Pulmonary artery endothelial cell (primary cell): ENCODE measurements at regions not wholly inside any gene's neighbourhood (a gene's known extent, or its start where the extent isn't known, plus 50 kb on each side); places are given as distances from the start of the nearest gene placed in this dataset.

Source experiments
- DNase-seq: peaks from one replicate; pipeline ENCODE4 v3.0.0-alpha.2; 2011; ENCODE audit warnings: low read depth, low spot score

DNA sequence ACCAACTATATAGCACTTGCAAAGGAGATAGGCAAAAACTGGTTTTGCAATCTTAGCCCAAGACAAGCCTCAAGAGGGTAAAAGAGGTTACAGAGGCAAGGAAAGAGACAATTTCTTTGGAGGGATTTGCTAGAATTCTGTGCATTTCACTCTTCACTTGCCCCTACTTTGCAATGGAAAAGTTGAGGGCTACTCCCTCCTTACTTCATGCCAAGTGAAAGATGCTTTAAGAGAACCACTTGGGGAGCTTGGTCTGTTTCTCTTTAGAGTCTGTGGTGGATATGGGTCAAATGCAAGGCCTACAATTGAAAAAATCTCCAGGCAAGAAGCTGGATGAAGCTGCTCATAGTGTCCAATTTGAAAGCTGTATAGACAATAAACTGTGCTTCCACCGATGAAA, 167.7 kb upstream of the DIO2 start:
- no peak for DNase-seq

DNA sequence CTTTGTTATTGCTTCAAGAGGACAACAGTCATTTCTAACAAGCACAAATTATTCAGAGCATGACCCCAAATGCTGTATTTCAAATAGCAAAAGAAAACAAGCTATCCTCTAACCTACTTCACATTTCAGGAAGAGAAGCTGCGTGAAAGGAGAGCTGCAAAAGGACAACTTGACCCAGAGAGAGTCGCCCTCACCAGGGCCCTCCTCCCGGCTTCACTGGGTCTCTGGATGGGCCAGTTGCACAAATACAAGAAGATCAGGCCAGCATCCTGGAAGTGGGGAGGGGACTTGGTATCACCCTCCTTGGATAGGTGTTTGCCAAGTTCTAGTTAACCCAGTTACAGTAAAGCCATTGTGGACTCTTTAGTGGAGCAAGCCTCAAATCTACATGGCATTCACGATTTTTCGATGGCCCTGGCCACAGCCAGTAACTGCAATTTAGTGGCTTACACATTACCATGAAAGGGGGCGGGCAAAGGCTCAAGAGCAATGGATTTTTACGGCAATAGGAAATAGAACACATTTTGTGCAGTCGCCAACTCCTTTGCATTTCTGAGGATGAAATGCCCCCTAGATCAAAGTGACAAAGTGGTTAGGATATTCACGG, 166.9 kb upstream of the DIO2 start:
- no peak for DNase-seq

DNA sequence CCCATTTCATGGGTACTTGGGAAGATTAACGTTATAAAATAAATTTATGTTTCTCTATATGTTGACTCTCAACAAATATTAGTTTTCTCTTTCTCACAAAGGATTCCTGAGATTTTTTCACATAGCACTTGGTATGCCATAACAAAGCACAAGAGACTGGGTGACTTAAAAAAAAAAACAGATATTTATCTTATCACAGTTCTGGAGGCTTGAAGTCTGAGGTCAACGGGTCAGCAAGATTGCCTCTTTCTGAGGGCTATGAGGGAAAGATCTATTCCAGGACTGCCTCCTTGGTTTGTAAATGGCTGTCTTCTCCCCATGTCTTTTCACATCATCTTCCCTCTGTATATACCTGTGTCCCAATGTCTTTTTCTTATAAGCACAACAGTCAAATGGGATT, 153.5 kb upstream of the DIO2 start:
- DNase-seq, result no peak

DNA sequence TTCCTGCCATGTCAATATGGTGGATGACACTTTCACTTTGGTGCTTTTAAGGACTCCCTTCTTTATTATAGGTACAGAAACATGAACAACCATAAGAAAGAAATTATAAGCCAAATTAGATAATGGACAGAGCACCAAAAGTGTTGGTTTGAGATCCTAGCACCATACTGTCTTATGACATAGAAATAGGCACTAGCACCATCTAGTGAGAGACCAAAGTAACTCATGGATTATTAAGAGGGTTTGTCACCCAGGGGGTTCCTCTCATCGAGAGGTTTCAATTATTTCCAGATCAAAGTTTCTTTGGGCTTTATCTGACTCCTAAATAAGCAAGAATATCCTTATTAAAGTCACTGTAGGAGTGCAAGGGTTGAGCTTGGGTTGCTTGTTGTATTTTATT, 153.0 kb upstream of the DIO2 start:
- DNase-seq, result no peak

DNA sequence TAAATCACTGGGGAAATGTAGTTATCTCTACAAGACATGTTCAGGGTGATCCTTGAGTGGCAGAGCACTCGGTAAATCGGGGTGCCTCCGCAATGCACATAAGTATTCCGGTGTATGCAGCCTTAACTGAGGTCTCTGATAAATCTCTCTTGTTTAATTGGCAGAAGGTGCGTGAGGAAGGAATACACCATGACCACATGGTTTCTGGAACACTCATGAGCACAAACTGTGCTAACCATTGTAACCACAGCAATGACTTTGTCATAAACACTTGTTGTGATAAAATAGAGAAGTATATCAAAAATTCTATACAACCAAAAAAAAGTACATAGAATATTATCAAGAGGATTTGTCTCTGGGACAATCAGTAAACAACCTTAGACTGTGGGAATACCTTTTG, 146.8 kb upstream of the DIO2 start:
- DNase-seq, result no peak

DNA sequence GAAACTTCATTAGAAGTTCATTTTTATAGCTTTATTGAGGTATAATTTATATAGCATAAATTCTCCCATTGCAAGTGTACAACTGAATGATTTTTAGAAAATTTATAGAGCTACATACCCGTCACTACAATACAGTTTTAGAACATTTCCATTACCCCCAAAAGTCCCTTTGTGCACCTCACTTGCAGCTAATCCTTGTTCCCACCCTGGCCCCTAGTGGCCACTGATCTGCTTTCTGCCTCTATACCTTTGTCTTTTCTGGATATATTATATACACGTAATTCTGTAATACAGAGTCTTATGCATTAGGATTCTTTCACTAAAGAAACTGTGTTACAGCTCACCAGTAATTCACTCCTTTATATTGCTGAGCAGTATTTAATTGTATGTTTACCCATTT, 145.1 kb upstream of the DIO2 start:
- DNase-seq, result no peak

DNA sequence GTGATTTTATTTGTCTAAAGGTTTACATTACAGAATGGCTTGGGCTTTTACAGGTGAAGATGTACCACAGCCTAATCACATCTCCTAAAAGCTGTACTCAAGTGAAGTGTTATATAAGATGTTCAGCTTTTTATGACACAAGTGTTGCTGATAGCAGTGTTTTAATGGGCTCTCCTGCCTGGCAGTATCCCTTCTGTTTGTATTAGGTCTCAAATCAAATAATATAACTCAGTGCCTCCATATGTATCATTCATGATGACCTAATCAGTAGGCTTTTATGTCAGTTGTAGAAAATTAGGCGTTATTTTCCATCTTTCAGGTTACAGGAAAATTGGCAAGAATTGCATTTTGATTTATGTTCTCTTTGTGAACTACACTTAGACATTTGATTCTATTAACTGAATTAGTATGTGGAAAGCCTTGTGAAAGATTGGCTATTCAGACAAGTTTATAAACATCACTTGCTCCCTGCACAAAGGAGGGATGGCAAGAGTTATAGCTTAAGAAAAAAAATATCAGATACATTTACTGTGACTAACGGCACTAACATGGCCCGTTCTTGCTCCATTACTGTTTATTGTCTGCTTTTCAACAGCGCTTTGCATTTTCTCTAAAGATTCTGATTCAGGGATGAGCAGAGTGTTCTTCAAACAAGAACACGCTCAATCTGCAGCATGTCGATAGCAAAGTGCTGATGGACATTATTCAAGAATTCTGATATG, 143.7 kb upstream of the DIO2 start:
- DNase-seq, result no peak

DNA sequence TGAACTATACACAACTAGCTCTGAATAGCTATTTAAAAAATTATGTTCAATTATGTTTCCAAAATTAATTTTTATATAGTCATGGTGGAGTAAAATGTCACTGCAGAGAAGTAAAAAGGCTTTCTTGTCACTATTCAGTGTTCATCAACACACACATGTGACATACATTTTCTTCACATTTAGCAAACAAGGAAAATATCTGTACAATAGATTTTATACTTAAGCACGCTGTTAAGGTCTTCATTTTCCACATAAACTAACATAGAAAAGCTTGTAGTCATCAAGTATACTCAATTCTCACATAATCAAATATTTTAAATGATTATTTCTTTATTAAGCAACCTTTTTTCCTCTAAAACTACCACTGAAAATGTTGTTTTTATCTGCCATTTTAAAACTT, 141.2 kb upstream of the DIO2 start:
- DNase-seq, result no peak

DNA sequence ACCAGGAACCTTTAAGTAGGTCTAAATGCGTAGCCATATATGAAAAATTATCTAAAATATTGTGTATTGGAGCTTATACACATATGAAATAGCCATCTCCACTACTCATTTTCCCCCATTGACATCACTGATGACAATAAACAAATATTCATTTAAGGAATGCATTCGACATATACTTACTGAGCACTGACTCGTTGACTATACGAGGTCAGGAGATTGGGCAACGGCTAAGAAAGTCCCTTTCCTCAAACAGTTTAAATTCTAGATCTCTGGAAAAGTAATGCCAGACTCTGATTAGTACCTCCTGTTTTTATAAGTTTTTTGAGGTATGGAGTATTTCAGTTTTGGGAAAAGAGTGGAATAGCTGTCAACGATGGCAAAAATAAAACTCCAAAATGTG, 139.4 kb upstream of the DIO2 start:
- DNase-seq, result no peak

DNA sequence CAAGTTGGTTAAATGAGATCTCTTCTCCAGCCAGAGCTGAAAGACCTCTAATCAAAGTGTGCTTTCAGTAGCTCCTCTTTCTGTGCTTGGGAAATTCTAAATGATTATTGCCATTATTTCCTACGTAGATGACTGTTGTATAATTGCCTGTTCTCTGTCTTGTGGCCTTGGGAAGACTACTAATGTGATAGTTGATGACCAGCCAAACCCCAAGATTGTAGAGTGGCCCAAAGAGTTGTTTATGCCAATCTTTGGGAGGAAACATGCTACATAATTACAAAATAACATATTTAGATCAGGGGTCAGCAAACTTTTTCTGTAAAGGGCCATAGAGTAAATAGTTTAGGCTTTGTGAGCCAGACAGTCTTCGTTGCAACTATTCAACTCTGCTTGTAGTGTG, 135.1 kb upstream of the DIO2 start:
- no peak for DNase-seq

DNA sequence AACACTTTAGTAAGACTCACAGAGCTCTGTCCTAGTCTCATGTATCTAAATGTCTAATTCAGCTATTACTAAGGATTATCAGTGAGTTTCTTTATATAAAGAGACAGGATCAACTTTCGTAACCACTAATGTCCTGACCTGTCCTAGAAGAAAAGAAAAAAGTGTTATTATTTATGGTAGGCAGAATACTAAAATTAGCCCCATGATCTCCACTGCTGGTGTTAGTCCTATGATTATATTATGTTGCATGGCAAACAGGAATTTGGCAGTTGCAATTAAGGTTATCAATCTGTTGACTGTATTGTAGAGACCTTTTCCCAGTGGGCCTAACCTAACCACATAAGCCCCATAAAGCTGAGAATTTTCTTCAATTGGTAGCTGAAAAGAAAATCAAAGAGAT, 132.9 kb upstream of the DIO2 start:
- no peak for DNase-seq

DNA sequence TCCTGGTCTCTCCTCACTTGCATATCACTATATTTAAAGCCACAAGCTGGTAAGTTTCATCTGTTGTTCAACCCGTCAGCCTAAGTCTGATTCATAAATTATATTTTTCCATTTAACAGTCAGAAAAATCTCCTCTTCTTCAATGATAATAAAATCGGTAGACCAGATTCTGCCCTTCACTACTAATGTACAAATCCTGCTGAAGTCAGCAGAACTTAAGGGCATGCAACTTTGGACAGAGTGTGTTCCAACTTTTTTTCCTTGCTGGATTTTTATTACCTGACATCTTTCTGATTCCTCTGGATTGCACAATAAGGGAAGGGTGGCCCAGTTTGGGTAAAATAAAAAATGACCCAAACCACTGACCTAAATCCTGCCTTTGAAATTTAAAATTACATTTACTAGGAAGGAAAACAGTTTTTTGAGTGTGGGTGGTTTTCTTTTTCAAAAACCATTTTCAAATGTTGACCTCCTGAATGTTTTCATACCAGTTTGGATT, 125.4 kb upstream of the DIO2 start:
- no peak for DNase-seq

DNA sequence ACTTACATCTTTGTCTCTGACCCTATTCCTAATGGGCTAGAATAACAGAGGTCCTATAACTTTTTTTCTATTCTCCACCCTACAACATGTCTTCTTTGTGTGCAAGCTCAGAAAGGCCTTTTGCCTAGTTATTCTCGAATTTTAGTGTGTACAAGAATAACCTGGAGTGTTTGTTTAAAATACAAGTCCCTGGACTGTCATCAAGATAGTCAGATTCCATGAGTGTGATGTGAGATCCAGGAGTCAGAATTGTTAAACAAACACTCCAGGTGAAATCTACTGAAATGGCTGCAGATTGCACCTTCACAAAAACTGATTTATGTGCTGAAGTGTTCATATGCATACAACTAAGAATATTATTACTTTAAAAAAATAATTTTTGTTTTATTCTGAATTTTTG, 114.4 kb upstream of the DIO2 start:
- DNase-seq, result no peak

DNA sequence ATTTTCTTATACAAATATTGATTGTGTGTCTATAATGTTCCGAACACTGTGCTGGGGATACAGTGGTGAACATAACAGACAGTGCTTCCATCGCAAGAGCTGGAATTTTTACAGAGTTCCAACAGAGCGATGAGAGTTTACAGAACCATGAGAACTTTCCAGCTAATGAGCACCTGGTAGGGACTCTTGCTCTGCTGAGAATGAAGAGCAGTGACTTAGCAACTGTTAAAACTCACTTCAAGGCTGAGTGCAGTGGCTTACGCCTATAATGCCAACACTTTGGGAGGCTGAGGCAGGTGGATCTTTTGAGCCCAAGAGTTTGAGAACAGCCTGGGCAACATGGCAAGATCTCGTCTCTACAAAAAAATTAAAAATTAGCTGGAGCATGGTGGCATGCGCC, 113.8 kb upstream of the DIO2 start:
- DNase-seq, result no peak

DNA sequence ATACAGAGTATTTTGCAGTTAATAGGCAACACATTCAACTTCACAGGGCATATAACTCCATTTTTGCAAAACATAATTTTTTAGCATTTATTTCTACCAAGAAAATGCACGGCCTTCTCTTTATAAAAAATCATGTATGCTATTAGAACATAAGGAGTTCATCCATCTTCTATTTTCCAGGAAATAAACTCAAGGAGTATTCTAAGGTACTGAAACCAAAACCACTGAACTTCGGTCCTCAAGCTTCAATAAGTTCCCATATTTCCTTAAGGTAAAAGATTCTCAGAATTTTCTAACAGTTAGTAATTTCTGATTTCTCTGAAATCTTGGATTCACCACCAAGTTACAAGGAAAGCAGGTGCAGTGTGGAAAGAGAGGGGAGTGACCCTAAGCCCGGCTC, 113.3 kb upstream of the DIO2 start:
- DNase-seq, result no peak

DNA sequence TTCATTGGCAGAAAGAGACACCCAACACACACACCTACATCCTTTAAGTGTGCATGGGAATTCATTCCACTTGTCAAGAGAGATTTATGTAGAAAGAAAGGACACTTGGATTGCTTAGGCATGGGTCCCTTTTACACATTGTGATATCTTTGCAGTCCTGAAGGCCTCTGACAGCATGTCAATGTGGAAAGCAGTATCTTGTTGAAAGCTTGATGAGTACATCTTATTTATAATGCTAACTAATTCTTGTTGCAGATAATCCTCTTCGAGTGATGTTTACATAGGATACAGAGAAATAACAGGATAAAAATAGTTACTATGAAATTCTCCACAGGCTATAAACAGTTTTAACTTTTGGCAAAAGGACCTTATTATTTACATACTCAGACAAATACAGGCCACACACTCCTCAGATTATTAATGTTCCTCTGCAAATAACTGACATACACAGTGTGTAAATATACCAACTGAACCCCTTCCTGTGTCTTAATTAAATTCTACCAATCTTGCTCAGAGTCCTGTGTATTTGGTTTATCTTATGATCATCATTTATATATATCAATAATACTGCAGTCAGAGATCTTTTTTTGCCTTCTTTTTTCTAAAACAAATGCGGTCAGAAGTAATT, 111.8 kb upstream of the DIO2 start:
- DNase-seq, result no peak

DNA sequence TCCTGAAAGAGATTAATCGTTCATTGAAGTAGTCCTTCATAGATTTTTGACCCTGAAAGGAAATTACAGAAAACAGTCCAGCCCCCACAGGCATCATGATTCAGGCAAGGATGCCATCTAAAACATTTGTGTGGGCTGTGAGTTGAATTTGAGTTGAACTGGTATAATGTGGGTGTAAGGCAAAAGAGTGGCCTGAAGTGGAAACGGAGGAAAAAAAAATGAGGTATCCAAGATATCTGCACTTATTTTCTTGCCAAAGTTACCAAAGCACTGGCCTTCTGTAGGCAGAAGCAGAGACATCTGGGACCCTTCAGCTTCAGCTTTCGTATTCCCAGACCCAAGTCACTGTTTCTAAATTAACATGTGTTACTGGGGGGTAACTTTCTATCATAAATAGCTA, 105.1 kb upstream of the DIO2 start:
- no peak for DNase-seq

DNA sequence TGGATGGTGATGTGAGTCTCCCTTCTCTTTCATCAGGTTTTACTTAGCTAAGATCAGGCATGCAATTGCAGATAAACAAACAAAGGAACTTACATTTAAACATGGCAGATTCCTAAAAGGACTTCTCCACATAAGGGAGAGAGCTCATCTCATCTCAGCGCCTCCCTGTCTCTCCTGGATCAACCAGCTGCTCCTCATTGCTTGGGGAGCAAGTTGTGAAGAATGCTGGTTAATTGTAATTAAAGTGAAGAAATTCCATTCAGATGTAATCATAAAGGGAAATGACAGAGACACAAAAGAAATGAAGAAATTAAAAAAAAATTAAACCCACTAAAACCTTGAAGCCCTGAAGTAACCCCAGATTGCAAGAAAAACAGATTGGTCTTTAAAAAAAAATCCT, 104.4 kb upstream of the DIO2 start:
- DNase-seq, result no peak

DNA sequence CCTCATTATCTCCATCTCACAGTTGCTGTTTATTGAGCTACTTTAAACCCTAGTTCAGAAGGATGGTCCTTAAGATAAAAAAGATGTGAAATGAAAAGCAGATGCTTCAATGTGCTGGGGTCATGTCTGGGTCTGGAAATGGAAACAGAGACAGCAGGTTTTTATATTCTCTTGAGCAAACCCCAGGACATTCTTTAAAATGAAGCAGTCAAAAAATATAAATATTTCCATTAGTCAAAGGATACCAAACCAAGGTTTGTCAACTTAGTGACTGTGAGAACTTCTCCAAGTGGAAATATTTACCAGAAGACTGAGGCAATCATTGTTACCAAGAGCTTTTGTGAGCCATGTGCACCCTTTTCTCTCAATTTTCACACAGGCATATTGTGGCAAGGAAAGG, 102.5 kb upstream of the DIO2 start:
- DNase-seq, result no peak

DNA sequence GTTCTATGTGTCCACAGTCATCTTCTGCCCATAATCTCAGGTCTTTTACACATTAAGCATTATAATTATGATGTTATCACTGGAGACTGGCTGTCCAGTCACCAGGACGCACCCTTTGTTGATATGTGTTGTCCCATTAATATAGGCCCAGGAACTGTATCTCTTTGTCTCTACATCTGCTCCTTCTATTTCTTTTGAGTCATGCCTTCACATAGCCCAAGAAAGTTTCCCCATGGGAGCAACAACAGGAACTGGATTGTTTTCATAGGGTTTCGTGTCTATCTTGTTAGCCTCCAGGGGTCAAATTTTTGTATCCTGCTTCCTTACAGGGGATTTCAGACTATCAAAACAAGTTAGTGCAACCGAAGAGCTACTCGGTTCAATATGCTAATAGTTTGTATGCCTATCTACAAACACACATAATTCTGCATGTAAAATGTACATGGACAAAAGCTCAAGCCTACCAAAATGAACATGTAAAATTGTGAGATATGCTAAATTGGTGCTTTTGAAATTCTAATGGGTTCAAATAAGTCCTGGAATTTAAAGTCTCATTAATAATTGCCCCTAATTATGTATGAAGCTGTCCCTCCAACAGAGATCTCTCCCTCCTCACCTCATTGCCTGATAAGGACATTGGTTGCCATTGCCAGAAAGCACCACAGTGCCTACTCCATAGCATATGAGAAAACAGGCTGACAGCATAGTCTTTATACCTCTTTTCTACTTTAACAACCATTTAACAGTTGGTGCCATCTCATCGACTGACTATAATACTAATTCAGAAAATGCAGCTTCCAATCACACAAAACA, 99.8 kb upstream of the DIO2 start:
- DNase-seq, result peak; percentile 15

DNA sequence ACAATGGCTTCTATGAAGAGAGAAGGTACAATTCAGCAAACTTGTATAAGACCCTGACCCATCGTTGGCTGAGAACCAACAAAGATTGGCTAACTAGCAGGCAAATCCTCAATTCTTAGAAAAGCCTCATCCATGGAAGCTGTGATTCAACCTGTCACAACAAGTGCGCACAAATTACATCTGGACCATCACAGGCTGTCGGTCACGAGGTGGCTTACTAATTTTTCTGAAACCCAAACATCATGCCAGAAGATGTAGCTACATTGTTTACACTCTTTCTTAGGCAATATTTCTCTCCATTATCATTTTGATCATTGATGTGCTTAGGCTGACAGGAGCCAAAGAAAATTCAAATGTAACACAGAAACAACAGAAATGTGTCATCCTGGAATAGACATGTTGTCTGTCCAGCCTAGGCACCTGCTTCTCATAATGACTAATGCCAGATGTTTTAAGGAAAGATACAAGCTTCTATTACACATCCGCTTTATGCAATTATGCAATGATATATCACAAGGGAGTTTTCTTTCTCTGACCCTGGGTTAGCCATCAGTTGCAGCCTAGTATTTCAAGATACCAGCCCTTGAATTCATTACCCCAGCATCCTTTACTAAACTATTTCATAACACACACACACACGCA, 92.9 kb upstream of the DIO2 start:
- DNase-seq, result no peak

DNA sequence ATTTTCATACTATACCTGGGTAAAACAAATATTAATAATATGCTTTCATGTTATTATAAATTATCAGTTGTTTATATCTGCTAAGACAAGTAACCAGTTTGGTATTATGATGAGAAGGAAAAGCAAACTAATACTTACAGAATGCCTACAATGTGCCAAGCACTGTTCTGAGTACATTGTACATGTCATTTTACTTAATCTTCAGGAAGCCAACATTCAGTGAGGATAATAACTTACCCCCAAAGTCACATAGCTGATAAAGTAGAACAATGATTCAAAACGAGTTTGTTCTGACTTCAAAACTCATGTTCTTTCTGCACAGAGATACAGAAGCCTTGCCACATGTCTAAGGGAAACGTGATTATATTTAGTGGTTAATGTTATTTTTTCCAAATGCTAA, 89.0 kb upstream of the DIO2 start:
- DNase-seq, result no peak
